ENCODE measurements at regions not wholly inside any gene's neighbourhood (a gene's known extent, or its start where the extent isn't known, plus 50 kb on each side); places are given as distances from the start of the nearest gene placed in this dataset.

DNA sequence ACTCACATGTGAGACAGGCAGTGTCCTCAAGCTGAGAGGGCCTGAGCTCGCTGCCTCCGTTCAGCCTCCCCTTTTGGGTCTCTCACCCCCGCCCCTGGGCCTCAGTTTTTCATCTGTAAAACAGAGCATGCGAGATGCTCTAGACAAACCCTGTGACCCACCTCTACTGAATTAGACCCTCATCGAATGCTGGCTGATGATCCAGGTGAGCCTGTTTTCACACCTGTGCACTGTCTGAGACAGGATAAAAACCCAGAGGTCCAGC, 102.1 kb downstream of the PDGFA start:
- H3K27me3 Mint-ChIP-seq (ENCODE audit: low read depth): peaks cover 10% of the 10 kb centered on the region
- no peak overlapping the region for H2AFZ ChIP-seq (ENCODE audit: low read length)
- H3K4me2 ChIP-seq (ENCODE audit: insufficient read depth, insufficient read length, low read length): no peak overlapping the region
- H3K27me3 ChIP-seq (ENCODE audit: insufficient read depth, low read length): no peaks in the 10 kb centered on the region
- no peak overlapping the region for H2BK20ac ChIP-seq (ENCODE audit: low read depth, low read length, poor library complexity, severe bottlenecking)
- no peak overlapping the region for H2AK5ac ChIP-seq (ENCODE audit: insufficient read length, low read length)
- H4K8ac ChIP-seq (replicated peaks; ENCODE audit: insufficient read length, low read depth, low read length): no peak overlapping the region
- no peak overlapping the region for H3T11ph ChIP-seq (ENCODE audit: low read length)
- no peak overlapping the region for H3K27ac ChIP-seq (ENCODE audit: insufficient read length, low read depth, low read length)
- no peak overlapping the region for H3K9ac ChIP-seq (ENCODE audit: extremely low read depth, insufficient read length, low read length)
- H4K91ac ChIP-seq (ENCODE audit: insufficient read length, low read depth, low read length): no peak overlapping the region
- H3K23me2 ChIP-seq (ENCODE audit: insufficient read length, low read depth, low read length, poor library complexity, severe bottlenecking): no peaks in the 10 kb centered on the region
- no peak overlapping the region; a peak in 1 of 5 replicates for H3K4me3 Mint-ChIP-seq
- H3K79me1 ChIP-seq (ENCODE audit: insufficient read depth, low read depth, low read length, poor library complexity, severe bottlenecking): no peaks in the 10 kb centered on the region
- H3K4me1 Mint-ChIP-seq: peaks cover 2 to 13% of the 10 kb centered on the region in 2 experiments
- no peak overlapping the region for H2BK120ac ChIP-seq (ENCODE audit: low read depth, low read length, poor library complexity, severe bottlenecking)
- H3K4me1 ChIP-seq (ENCODE audit: insufficient read depth, low read length): no peaks in the 10 kb centered on the region; the same call in 1 of the 2 replicates
- H2BK15ac ChIP-seq (ENCODE audit: low read depth, low read length): no peak overlapping the region
- no CpG with 5 or more reads among the region's 5 CpGs for WGBS (ENCODE audit: extremely low coverage, insufficient read length, low lambda C conversion rate)
- no peak overlapping the region for H3K18ac ChIP-seq (ENCODE audit: insufficient read length, low read depth, low read length)
- no peak overlapping the region for H3K23ac ChIP-seq (ENCODE audit: insufficient read length, low read depth, low read length)
- H3K36me3 Mint-ChIP-seq (ENCODE audit: insufficient read depth in 1 of 3, low read depth in 3 of 3): peaks cover 3 to 12% (median 5%) of the 10 kb centered on the region in 3 experiments; a peak in 5 of 7 replicates
- H3K79me2 ChIP-seq (ENCODE audit: insufficient read depth, low read length): no peaks in the 10 kb centered on the region
- no peak overlapping the region for H2BK5ac ChIP-seq (ENCODE audit: insufficient read length, low read length)
- no peak overlapping the region for H3K27ac Mint-ChIP-seq
- H4K20me1 ChIP-seq (ENCODE audit: control insufficient read depth, insufficient read depth, insufficient read length): no peaks in the 10 kb centered on the region
- no peak overlapping the region for H3K56ac ChIP-seq (ENCODE audit: insufficient read length, low read depth, low read length)
- TF ChIP-seq, protein P1, sequence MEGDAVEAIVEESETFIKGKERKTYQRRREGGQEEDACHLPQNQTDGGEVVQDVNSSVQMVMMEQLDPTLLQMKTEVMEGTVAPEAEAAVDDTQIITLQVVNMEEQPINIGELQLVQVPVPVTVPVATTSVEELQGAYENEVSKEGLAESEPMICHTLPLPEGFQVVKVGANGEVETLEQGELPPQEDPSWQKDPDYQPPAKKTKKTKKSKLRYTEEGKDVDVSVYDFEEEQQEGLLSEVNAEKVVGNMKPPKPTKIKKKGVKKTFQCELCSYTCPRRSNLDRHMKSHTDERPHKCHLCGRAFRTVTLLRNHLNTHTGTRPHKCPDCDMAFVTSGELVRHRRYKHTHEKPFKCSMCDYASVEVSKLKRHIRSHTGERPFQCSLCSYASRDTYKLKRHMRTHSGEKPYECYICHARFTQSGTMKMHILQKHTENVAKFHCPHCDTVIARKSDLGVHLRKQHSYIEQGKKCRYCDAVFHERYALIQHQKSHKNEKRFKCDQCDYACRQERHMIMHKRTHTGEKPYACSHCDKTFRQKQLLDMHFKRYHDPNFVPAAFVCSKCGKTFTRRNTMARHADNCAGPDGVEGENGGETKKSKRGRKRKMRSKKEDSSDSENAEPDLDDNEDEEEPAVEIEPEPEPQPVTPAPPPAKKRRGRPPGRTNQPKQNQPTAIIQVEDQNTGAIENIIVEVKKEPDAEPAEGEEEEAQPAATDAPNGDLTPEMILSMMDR (conservative IDR thresholded peaks at IDR 0.05): no peak
- no peak overlapping the region for H2BK12ac ChIP-seq (ENCODE audit: insufficient read length, low read depth, low read length)
- no peak for DNase-seq
- no peak overlapping the region for H3K4ac ChIP-seq (ENCODE audit: low read depth, low read length)
- no peak overlapping the region for H3K14ac ChIP-seq (ENCODE audit: insufficient read depth, low read length)
- no peak overlapping the region for H4K5ac ChIP-seq (ENCODE audit: insufficient read length, low read depth, low read length)
- H3K9me3 Mint-ChIP-seq: peaks cover 12 to 13% of the 10 kb centered on the region in 2 experiments
- H3K9me3 ChIP-seq (ENCODE audit: control insufficient read depth, low read depth, low read length): no peaks in the 10 kb centered on the region
